K562 (cell line): ENCODE measurements at regions not wholly inside any gene's neighbourhood (a gene's known extent, or its start where the extent isn't known, plus 50 kb on each side); places are given as distances from the start of the nearest gene placed in this dataset.

Experiments used
- ATAC-seq: fragments of 200-7000 bp; cut with Tn5 transposase; 3 replicates; pipeline ENCODE4 v1.9.1; 2020; ENCODE audit warnings: moderate library complexity
- BruUV-seq: library from RNA; stranded (reverse); fragments of 400-500 nt; replicated peaks from 2 replicates; lab custom pipeline; 2021; lab: Mats Ljungman, UMichigan
- CTCF ChIA-PET: fragments of 300-600 bp; formaldehyde crosslinking; extraction: SDS; loops from one replicate; lab custom pipeline; 2021; ENCODE audit warnings: low intra/inter-chr PET ratio; lab: Yijun Ruan, JAX
- POLR2A ChIA-PET: fragments of 300-600, 350-650 bp; sonication (Branson Sonifier 250); formaldehyde crosslinking; extraction: SDS; loops from one replicate; lab custom pipeline; 2021; ENCODE audit warnings: antibody characterized with exemption, inconsistent platforms; lab: Yijun Ruan, JAX
- DNase-seq, 4 experiments: peaks; one replicate each; pipeline versions ENCODE4 v3.0.0 to v3.0.0-alpha.2; 2011 to 2018; ENCODE audit warnings: low spot score in 3 of 4, mixed read lengths in 3 of 4; ENCODE audit errors: extremely low read depth in 1 of 4
- FAIRE-seq: peaks from 2 replicates; lab custom pipeline; 2011; peaks lifted over from hg19 to GRCh38; lab: Jason Lieb, UNC
- H2AFZ ChIP-seq: 2 replicates; pipeline ENCODE4 v1.6.0; 2011; ENCODE audit warnings: low read depth, low read length, control low read depth, inconsistent platforms
- H3K27ac ChIP-seq: fragments of 200-600 bp; 3 replicates; pipeline ENCODE4 v1.8.0; 2011; ENCODE audit warnings: low read depth, mild to moderate bottlenecking, control low read depth, inconsistent platforms, low read length, moderate library complexity, mixed read lengths; ENCODE audit errors: extremely low read depth
- H3K27me3 ChIP-seq, 2 experiments: fragments of 300-600 bp in 1 of 2; 2 replicates in 1 of 2; 3 replicates in 1 of 2; pipeline versions ENCODE4 v1.6.0 to v1.8.0; 2011; ENCODE audit warnings: inconsistent platforms in 2 of 2, low read length in 2 of 2, mild to moderate bottlenecking in 1 of 2, mixed read lengths in 1 of 2, moderate library complexity in 1 of 2; ENCODE audit not compliant: control insufficient read depth in 2 of 2, insufficient read depth in 2 of 2
- H3K36me3 ChIP-seq: fragments of 300-600 bp; 3 replicates; pipeline ENCODE4 v1.8.0; 2011; ENCODE audit warnings: mild to moderate bottlenecking, low read length, inconsistent platforms; ENCODE audit not compliant: control insufficient read depth, insufficient read depth
- H3K4me1 ChIP-seq, 2 experiments: fragments of 200-600 bp in 1 of 2; replicated peaks in 1 of 2; 2 replicates in 1 of 2; 3 replicates in 1 of 2; pipeline versions ENCODE4 v1.5.1 to v1.8.0; 2011; ENCODE audit warnings: inconsistent platforms in 2 of 2, low read length in 2 of 2, mild to moderate bottlenecking in 1 of 2, mixed read lengths in 1 of 2, moderate library complexity in 1 of 2; ENCODE audit not compliant: control insufficient read depth in 2 of 2, insufficient read depth in 2 of 2
- H3K4me2 ChIP-seq: 2 replicates; pipeline ENCODE4 v1.6.1; 2011; ENCODE audit warnings: low read length, control low read depth, inconsistent platforms, mixed read lengths; ENCODE audit not compliant: insufficient read depth
- H3K4me3 ChIP-seq: fragments of 200-600 bp; sonication (generic), shearing (Covaris generic); 2 replicates; pipeline ENCODE4 v1.5.1; 2016; ENCODE audit warnings: control low read depth, inconsistent platforms
- H3K79me2 ChIP-seq: fragments of 200-600 bp; 3 replicates; pipeline ENCODE4 v1.8.0; 2011; ENCODE audit warnings: low read length, inconsistent platforms; ENCODE audit not compliant: control insufficient read depth, insufficient read depth
- H3K9ac ChIP-seq, 2 experiments: 2 replicates each; pipeline versions ENCODE4 v1.6.0 to v1.6.1; 2011; ENCODE audit warnings: low read depth in 2 of 2, low read length in 2 of 2, control low read depth in 1 of 2, inconsistent platforms in 1 of 2, mild to moderate bottlenecking in 1 of 2, mixed read lengths in 1 of 2; ENCODE audit not compliant: insufficient read depth in 1 of 2
- H3K9me1 ChIP-seq: one replicate; pipeline ENCODE4 v1.6.0; 2011; ENCODE audit warnings: inconsistent platforms, mild to moderate bottlenecking, low read length, moderate library complexity; ENCODE audit not compliant: control insufficient read depth, insufficient read depth
- H3K9me3 ChIP-seq: replicated peaks from 2 replicates; pipeline ENCODE4 v1.5.1; 2011; ENCODE audit warnings: low read depth, low read length, inconsistent platforms; ENCODE audit not compliant: control insufficient read depth, insufficient read depth
- H4K20me1 ChIP-seq: replicated peaks from 2 replicates; pipeline ENCODE4 v1.6.1; 2011; ENCODE audit warnings: low read length, inconsistent platforms, mixed read lengths; ENCODE audit not compliant: control insufficient read depth, insufficient read depth
- CHD1 ChIP-seq: fragments of 200-600 bp; sonication (generic); IDR thresholded peaks from one replicate; pipeline ENCODE4 v1.6.1; 2012; ENCODE audit warnings: mild to moderate bottlenecking, moderate library complexity, low read length, inconsistent platforms
- FOXK1 ChIP-seq: sonication (generic); formaldehyde crosslinking; IDR thresholded peaks from 2 replicates; pipeline ENCODE4 v1.8.0; 2022; ENCODE audit warnings: missing genetic modification reagents, mild to moderate bottlenecking, borderline replicate concordance
- HIVEP1 ChIP-seq: fragments of 250-450 bp; sonication (Bioruptor Pico); IDR thresholded peaks from 2 replicates; pipeline ENCODE4 v1.4.0; 2020; ENCODE audit warnings: mild to moderate bottlenecking
- NBN ChIP-seq: fragments of 450-650 bp; IDR thresholded peaks from 2 replicates; pipeline ENCODE4 v1.6.1; 2016; ENCODE audit warnings: low read depth, mild to moderate bottlenecking
- PHTF2 ChIP-seq: fragments of 250-450 bp; sonication (Bioruptor Pico); IDR thresholded peaks from 2 replicates; pipeline ENCODE4 v1.5.0; 2021; ENCODE audit warnings: mild to moderate bottlenecking
- RBM17 ChIP-seq: fragments of 200-400 bp; formaldehyde crosslinking; IDR thresholded peaks from 2 replicates; pipeline ENCODE4 v1.6.1; 2017; ENCODE audit warnings: low read depth, mild to moderate bottlenecking, low read length, borderline replicate concordance
- SAFB ChIP-seq: fragments of 200-400 bp; formaldehyde crosslinking; IDR thresholded peaks from 2 replicates; pipeline ENCODE4 v1.6.1; 2017; ENCODE audit warnings: low read depth, low read length, borderline replicate concordance
- SIX5 ChIP-seq, 2 experiments: IDR thresholded peaks; 2 replicates each; pipeline ENCODE4 v1.6.1; 2011; ENCODE audit warnings: low read length in 2 of 2, borderline replicate concordance in 1 of 2, low read depth in 1 of 2, mild to moderate bottlenecking in 1 of 2, moderate library complexity in 1 of 2; ENCODE audit not compliant: insufficient read depth in 1 of 2
- SNRNP70 ChIP-seq: fragments of 200-400 bp; formaldehyde crosslinking; optimal IDR thresholded peaks from 2 replicates; pipeline ENCODE3; 2017; ENCODE audit warnings: low read depth, low read length
- TAF7 ChIP-seq: fragments of 450-650 bp; IDR thresholded peaks from 2 replicates; pipeline ENCODE4 v1.6.1; 2016; ENCODE audit warnings: missing genetic modification characterization, missing compliant biosample characterization
- TEAD2 ChIP-seq: fragments of 450-650 bp; IDR thresholded peaks from 2 replicates; pipeline ENCODE4 v1.6.1; 2016; ENCODE audit warnings: missing genetic modification characterization, control low read depth, missing compliant biosample characterization
- WHSC1 ChIP-seq: IDR thresholded peaks from one replicate; pipeline ENCODE4 v1.6.1; 2012; ENCODE audit warnings: low read length, control low read depth, inconsistent platforms
- ZFX ChIP-seq: sonication (generic); formaldehyde crosslinking; IDR thresholded peaks from 2 replicates; pipeline ENCODE4 v1.8.0; 2022; ENCODE audit warnings: mild to moderate bottlenecking, missing genetic modification reagents, moderate library complexity
- ZNF239 ChIP-seq: fragments of 250-450 bp; sonication (Bioruptor Pico); IDR thresholded peaks from 2 replicates; pipeline ENCODE4 v1.4.0; 2020; ENCODE audit warnings: mild to moderate bottlenecking
- ZNF311 ChIP-seq: fragments of 250-450 bp; sonication (Bioruptor Pico); IDR thresholded peaks from 2 replicates; pipeline ENCODE4 v1.4.0; 2020; ENCODE audit warnings: mild to moderate bottlenecking, moderate library complexity
- ZNF408 ChIP-seq: fragments of 250-450 bp; sonication (Bioruptor Pico); IDR thresholded peaks from 2 replicates; pipeline ENCODE4 v1.4.0; 2020; ENCODE audit warnings: low read depth, mild to moderate bottlenecking, moderate library complexity
- WGBS: fragments of 100-300 bp; shearing (Covaris generic); methylation state at CpG from one replicate; pipeline ENCODE4 v1.1.6; 2016; ENCODE audit warnings: low coverage, mixed read lengths; ENCODE audit not compliant: insufficient coverage; ENCODE audit errors: missing lambda C conversion rate; 5-methylcytosine and 5-hydroxymethylcytosine counted together
- in situ Hi-C: fragments of 300-500 bp; cut with MboI; formaldehyde crosslinking; loops from 4 replicates; pipeline ENCODE4 v1.15.0; 2018; ENCODE audit warnings: inconsistent platforms, mixed read lengths
- intact Hi-C: fragments of 100-400 bp; cut with micrococcal nuclease; formaldehyde crosslinking; loops from 2 replicates; pipeline ENCODE4 v1.14.2; 2022
- TF ChIP-seq, protein P1 (sequence below): sonication (generic); formaldehyde crosslinking; IDR thresholded peaks from 2 replicates; pipeline ENCODE4 v1.4.0; 2020; ENCODE audit warnings: mild to moderate bottlenecking, missing genetic modification reagents
- TF ChIP-seq, protein P2 (sequence below), 3 experiments: IDR thresholded peaks in 2 of 3; conservative IDR thresholded peaks in 1 of 3; 2 replicates each; pipeline ENCODE4 v1.5.1; 2011 to 2012; ENCODE audit warnings: low read length in 3 of 3, mild to moderate bottlenecking in 3 of 3, control low read depth in 2 of 3, improper control_type of control experiment in 1 of 3, inconsistent platforms in 1 of 3, low read depth in 1 of 3, mixed read lengths in 1 of 3, moderate library complexity in 1 of 3; ENCODE audit not compliant: insufficient read depth in 2 of 3
- TF ChIP-seq, protein P3 (sequence below): conservative IDR thresholded peaks from 2 replicates; pipeline ENCODE4 v1.6.1; 2011; ENCODE audit warnings: low read depth, mild to moderate bottlenecking, low read length; ENCODE audit not compliant: control insufficient read depth

DNA sequence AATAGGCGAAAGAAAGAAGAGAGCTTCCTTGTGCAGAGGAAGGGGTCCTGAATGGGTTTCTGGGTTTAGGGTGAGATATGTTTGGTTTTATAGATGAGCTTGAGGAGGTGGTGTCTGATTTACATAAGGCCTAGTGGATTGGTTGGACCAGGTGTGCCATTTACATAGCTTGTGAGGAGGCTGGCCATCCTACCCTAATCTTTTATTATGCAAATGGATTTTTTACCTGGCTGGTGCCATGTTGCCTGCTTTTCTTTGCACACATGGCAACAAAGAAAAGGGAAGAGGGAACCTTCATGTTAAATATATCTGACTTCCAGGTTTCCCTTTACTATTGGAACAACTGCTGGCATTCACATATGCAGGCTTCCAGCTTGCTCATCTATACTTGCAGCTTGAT, 585.3 kb downstream of the PTPRU start (continued):
- TF ChIP-seq NBN (no peak), TAF7 (tag) (no peak), ZFX (CRISPR knock-in tag) (no peak)

DNA sequence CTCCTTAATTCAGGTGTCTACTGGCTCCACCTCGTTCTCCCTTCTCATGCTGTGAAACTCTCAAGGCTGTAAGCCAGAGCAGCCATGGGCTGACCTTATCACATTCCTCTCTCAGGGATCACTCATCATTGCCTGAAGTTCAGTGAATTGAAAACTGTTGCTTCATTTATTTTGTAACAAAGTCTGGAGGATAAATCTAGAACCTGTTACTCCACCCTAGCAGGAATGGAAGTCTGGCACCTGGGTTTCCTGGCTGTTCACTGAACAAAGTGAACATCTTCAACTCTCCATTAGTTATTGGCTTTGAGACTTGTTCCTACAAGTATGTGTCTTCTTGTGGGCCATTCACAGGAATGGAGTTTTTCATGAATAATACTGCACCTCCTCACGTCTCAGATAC, 584.1 kb downstream of the PTPRU start:
- H2AFZ ChIP-seq: no peak overlapping the region
- no peak overlapping the region for H3K4me3 ChIP-seq
- ATAC-seq (no peak), DNase-seq (no peak), FAIRE-seq (no peak)
- no peak overlapping the region for H3K9ac ChIP-seq
- H3K27me3 ChIP-seq: no peaks in the 10 kb centered on the region; a peak in 1 of 5 replicates
- H3K9me1 ChIP-seq: no peaks in the 10 kb centered on the region
- H3K79me2 ChIP-seq: no peaks in the 10 kb centered on the region
- in situ Hi-C loops (loop anchor here (25.0 kb wide), 1 partner anchor 1383 kb away; no protein-coding TSS in a partner anchor), intact Hi-C loops (no loop called here)
- no peak overlapping the region for H3K4me2 ChIP-seq
- ChIA-PET POLR2A (no interaction called here), CTCF (no interaction called here)
- no peaks in the 10 kb centered on the region for H3K36me3 ChIP-seq
- H3K4me1 ChIP-seq: no peaks in the 10 kb centered on the region
- H3K9me3 ChIP-seq: no peaks in the 10 kb centered on the region
- no TSS peak for BruUV-seq
- H3K27ac ChIP-seq: no peak overlapping the region
- 0% methylated on average over 2 of the region's 2 CpGs for WGBS
- H4K20me1 ChIP-seq: no peaks in the 10 kb centered on the region
- no peak for TF ChIP-seq SNRNP70
- no peak for TF ChIP-seq WHSC1
- TF ChIP-seq ZNF408 (CRISPR knock-in tag): no peak
- no peak for TF ChIP-seq ZNF239 (CRISPR knock-in tag)
- TF ChIP-seq HIVEP1: no peak
- TF ChIP-seq TEAD2 (tag): no peak
- TF ChIP-seq, protein P1, sequence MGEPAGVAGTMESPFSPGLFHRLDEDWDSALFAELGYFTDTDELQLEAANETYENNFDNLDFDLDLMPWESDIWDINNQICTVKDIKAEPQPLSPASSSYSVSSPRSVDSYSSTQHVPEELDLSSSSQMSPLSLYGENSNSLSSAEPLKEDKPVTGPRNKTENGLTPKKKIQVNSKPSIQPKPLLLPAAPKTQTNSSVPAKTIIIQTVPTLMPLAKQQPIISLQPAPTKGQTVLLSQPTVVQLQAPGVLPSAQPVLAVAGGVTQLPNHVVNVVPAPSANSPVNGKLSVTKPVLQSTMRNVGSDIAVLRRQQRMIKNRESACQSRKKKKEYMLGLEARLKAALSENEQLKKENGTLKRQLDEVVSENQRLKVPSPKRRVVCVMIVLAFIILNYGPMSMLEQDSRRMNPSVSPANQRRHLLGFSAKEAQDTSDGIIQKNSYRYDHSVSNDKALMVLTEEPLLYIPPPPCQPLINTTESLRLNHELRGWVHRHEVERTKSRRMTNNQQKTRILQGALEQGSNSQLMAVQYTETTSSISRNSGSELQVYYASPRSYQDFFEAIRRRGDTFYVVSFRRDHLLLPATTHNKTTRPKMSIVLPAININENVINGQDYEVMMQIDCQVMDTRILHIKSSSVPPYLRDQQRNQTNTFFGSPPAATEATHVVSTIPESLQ: no peak
- TF ChIP-seq SAFB: no peak
- no peak for TF ChIP-seq RBM17
- TF ChIP-seq, protein P2, sequence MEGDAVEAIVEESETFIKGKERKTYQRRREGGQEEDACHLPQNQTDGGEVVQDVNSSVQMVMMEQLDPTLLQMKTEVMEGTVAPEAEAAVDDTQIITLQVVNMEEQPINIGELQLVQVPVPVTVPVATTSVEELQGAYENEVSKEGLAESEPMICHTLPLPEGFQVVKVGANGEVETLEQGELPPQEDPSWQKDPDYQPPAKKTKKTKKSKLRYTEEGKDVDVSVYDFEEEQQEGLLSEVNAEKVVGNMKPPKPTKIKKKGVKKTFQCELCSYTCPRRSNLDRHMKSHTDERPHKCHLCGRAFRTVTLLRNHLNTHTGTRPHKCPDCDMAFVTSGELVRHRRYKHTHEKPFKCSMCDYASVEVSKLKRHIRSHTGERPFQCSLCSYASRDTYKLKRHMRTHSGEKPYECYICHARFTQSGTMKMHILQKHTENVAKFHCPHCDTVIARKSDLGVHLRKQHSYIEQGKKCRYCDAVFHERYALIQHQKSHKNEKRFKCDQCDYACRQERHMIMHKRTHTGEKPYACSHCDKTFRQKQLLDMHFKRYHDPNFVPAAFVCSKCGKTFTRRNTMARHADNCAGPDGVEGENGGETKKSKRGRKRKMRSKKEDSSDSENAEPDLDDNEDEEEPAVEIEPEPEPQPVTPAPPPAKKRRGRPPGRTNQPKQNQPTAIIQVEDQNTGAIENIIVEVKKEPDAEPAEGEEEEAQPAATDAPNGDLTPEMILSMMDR (IDR thresholded peaks at IDR 0.05 in 2 of 3, conservative IDR thresholded peaks at IDR 0.05 in 1 of 3; ENCODE audit: insufficient read depth in 2 of 3, low read depth in 1 of 3, low read length in 3 of 3): no peak
- TF ChIP-seq, protein P3, sequence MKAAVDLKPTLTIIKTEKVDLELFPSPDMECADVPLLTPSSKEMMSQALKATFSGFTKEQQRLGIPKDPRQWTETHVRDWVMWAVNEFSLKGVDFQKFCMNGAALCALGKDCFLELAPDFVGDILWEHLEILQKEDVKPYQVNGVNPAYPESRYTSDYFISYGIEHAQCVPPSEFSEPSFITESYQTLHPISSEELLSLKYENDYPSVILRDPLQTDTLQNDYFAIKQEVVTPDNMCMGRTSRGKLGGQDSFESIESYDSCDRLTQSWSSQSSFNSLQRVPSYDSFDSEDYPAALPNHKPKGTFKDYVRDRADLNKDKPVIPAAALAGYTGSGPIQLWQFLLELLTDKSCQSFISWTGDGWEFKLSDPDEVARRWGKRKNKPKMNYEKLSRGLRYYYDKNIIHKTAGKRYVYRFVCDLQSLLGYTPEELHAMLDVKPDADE: no peak
- TF ChIP-seq SIX5 (IDR thresholded peaks at IDR 0.05; ENCODE audit: borderline replicate concordance in 1 of 2, insufficient read depth in 1 of 2, low read depth in 1 of 2, low read length in 2 of 2): no peak
- TF ChIP-seq CHD1: no peak
- TF ChIP-seq FOXK1: no peak
- no peak for TF ChIP-seq PHTF2 (CRISPR knock-in tag)
- no peak for TF ChIP-seq ZNF311
